ENCODE measurements at regions not wholly inside any gene's neighbourhood (a gene's known extent, or its start where the extent isn't known, plus 50 kb on each side); places are given as distances from the start of the nearest gene placed in this dataset.

- peaks cover 0 to 14% (median 12%) of the 10 kb centered on the region in 3 donors for H3K27me3 ChIP-seq (ENCODE audit: insufficient read depth in 3 of 3, low read length in 2 of 3)
- DNase-seq (no peak), ATAC-seq (no peak)
- no peak overlapping the region for H3K27ac ChIP-seq
- H3K4me3 ChIP-seq, result no peak overlapping the region
- intact Hi-C loops (cut with DNase I), result no loop called here
- no peaks in the 10 kb centered on the region for H3K4me1 ChIP-seq
- H3K9me3 ChIP-seq, result no peaks in the 10 kb centered on the region
- WGBS, 3 donors, result 69 to 75% (median 73%) methylated on average over 13 of the region's 13 CpGs
- TF ChIP-seq, protein P1, sequence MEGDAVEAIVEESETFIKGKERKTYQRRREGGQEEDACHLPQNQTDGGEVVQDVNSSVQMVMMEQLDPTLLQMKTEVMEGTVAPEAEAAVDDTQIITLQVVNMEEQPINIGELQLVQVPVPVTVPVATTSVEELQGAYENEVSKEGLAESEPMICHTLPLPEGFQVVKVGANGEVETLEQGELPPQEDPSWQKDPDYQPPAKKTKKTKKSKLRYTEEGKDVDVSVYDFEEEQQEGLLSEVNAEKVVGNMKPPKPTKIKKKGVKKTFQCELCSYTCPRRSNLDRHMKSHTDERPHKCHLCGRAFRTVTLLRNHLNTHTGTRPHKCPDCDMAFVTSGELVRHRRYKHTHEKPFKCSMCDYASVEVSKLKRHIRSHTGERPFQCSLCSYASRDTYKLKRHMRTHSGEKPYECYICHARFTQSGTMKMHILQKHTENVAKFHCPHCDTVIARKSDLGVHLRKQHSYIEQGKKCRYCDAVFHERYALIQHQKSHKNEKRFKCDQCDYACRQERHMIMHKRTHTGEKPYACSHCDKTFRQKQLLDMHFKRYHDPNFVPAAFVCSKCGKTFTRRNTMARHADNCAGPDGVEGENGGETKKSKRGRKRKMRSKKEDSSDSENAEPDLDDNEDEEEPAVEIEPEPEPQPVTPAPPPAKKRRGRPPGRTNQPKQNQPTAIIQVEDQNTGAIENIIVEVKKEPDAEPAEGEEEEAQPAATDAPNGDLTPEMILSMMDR (IDR thresholded peaks at IDR 0.05), result no peak
- H3K36me3 ChIP-seq (ENCODE audit: insufficient read depth in 1 of 2, low read depth in 1 of 2), result no peaks in the 10 kb centered on the region
These were observed 393.1 kb upstream of the IRX1 start for GRCh38 chr5:3202570-3202969.

- no peak for ATAC-seq
- Histone ChIP-seq H3K4me1 (no peaks in the 10 kb centered on the region), H3K9me3 (no peaks in the 10 kb centered on the region), H3K4me3 (no peak overlapping the region), H3K27me3 (ENCODE audit: insufficient read depth in 3 of 3, low read length in 2 of 3) (peaks cover 0 to 15% (median 14%) of the 10 kb centered on the region in 3 donors), H3K36me3 (ENCODE audit: insufficient read depth in 1 of 2, low read depth in 1 of 2) (no peaks in the 10 kb centered on the region), H3K27ac (no peak overlapping the region)
- intact Hi-C loops (cut with DNase I), result no loop called here
- 88 to 94% (median 90%) methylated on average over 5 to 6 of the region's 6 CpGs for WGBS, 3 donors
- TF ChIP-seq, protein P1 (IDR thresholded peaks at IDR 0.05), result no peak
- DNase-seq, result no peak
These were observed 393.7 kb upstream of the IRX1 start for GRCh38 chr5:3201941-3202340.

- DNase-seq (no peak), ATAC-seq (no peak)
- Histone ChIP-seq H3K27ac (no peak overlapping the region), H3K4me1 (no peaks in the 10 kb centered on the region), H3K27me3 (ENCODE audit: insufficient read depth in 3 of 3, low read length in 2 of 3) (peaks cover 0 to 15% (median 14%) of the 10 kb centered on the region in 3 donors), H3K4me3 (no peak overlapping the region), H3K36me3 (ENCODE audit: insufficient read depth in 1 of 2, low read depth in 1 of 2) (no peaks in the 10 kb centered on the region), H3K9me3 (no peaks in the 10 kb centered on the region)
- TF ChIP-seq, protein P1 (IDR thresholded peaks at IDR 0.05), result no peak
- WGBS, 3 donors, result 85 to 91% (median 85%) methylated on average over 7 to 8 of the region's 8 CpGs
- intact Hi-C loops (cut with DNase I), result no loop called here
These were observed 394.5 kb upstream of the IRX1 start for GRCh38 chr5:3201121-3201520.

GRCh38 chr5:3199962-3200755 lies 395.5 kb upstream of the IRX1 start:
- Histone ChIP-seq H3K27ac (no peak overlapping the region), H3K27me3 (ENCODE audit: insufficient read depth in 3 of 3, low read length in 2 of 3) (peaks cover 0 to 15% (median 14%) of the 10 kb centered on the region in 3 donors), H3K4me3 (no peak overlapping the region), H3K4me1 (no peaks in the 10 kb centered on the region), H3K36me3 (ENCODE audit: insufficient read depth in 1 of 2, low read depth in 1 of 2) (no peaks in the 10 kb centered on the region), H3K9me3 (no peaks in the 10 kb centered on the region)
- 32 to 41% (median 32%) methylated on average over 15 of the region's 15 CpGs for WGBS, 3 donors
- ATAC-seq (no peak), DNase-seq (no peak)
- TF ChIP-seq, protein P1 (IDR thresholded peaks at IDR 0.05), result no peak
- intact Hi-C loops (cut with DNase I), result no loop called here

GRCh38 chr5:3198074-3198449 lies 397.6 kb upstream of the IRX1 start:
- Histone ChIP-seq H3K4me3 (no peak overlapping the region), H3K27me3 (ENCODE audit: insufficient read depth in 3 of 3, low read length in 2 of 3) (peaks cover 0 to 14% (median 13%) of the 10 kb centered on the region in 3 donors), H3K9me3 (no peaks in the 10 kb centered on the region), H3K27ac (no peak overlapping the region), H3K4me1 (no peaks in the 10 kb centered on the region), H3K36me3 (ENCODE audit: insufficient read depth in 1 of 2, low read depth in 1 of 2) (no peaks in the 10 kb centered on the region)
- ATAC-seq, result no peak
- intact Hi-C loops (cut with DNase I), result no loop called here
- no peak for DNase-seq
- WGBS, 3 donors, result 9 to 11% (median 11%) methylated on average over 7 of the region's 7 CpGs
- TF ChIP-seq, protein P1 (IDR thresholded peaks at IDR 0.05), result no peak

All from psoas muscle (tissue), 7 donors.